Tibial artery (tissue), 4 donors: ENCODE measurements at regions not wholly inside any gene's neighbourhood (a gene's known extent, or its start where the extent isn't known, plus 50 kb on each side); places are given as distances from the start of the nearest gene placed in this dataset.
"Not testable (repeated sequence)": the region's sequence is repeated elsewhere in the genome, so short reads cannot be mapped to it uniquely, and the experiment has no call there.

ENCODE experiments used
- DNase-seq, 2 donors: peaks; one replicate each; pipeline ENCODE4 v3.0.0-alpha.2; 2019
- H3K27ac ChIP-seq, 2 donors: fragments of 200-600 bp; sonication (generic) in 1 of 2; 1 replicate in 1 of 2; 2 replicates in 1 of 2; pipeline ENCODE4 v1.5.1; 2018 to 2019; ENCODE audit warnings: mild to moderate bottlenecking in 1 of 2
- H3K27me3 ChIP-seq, 2 donors: fragments of 200-600 bp; sonication (generic) in 1 of 2; one replicate each; pipeline versions ENCODE4 v1.5.1 to v1.6.0; 2016 to 2019
- H3K36me3 ChIP-seq, 3 donors: fragments of 200-600 bp; sonication (generic) in 2 of 3; one replicate each; pipeline ENCODE4 v1.5.1; 2016 to 2019; ENCODE audit warnings: mild to moderate bottlenecking in 2 of 3
- H3K4me1 ChIP-seq, 4 donors: fragments of 200-600 bp; sonication (generic) in 2 of 4; 1 replicate in 3 of 4; 2 replicates in 1 of 4; pipeline ENCODE4 v1.5.1; 2016 to 2019
- H3K4me3 ChIP-seq, 2 donors: fragments of 200-600 bp; sonication (generic) in 1 of 2; 1 replicate in 1 of 2; 2 replicates in 1 of 2; pipeline ENCODE4 v1.5.1; 2018 to 2019; ENCODE audit warnings: mild to moderate bottlenecking in 2 of 2
- H3K9me3 ChIP-seq, 3 donors: fragments of 200-600 bp; sonication (generic) in 1 of 3; one replicate each; pipeline ENCODE4 v1.5.1; 2016 to 2019
- intact Hi-C: fragments of 100-400 bp; cut with DNase I; formaldehyde crosslinking; loops from one replicate; pipeline ENCODE4 v1.15.0; 2023; ENCODE audit warnings: low total_unique reads
- TF ChIP-seq, protein P1 (sequence below), 2 experiments: fragments of 200-600 bp in 1 of 2; fragments of 450-650 bp in 1 of 2; IDR thresholded peaks; one replicate each; pipeline ENCODE4 v1.5.1; 2017 to 2019; ENCODE audit warnings: antibody characterized with exemption in 2 of 2, mild to moderate bottlenecking in 1 of 2, moderate library complexity in 1 of 2

DNA sequence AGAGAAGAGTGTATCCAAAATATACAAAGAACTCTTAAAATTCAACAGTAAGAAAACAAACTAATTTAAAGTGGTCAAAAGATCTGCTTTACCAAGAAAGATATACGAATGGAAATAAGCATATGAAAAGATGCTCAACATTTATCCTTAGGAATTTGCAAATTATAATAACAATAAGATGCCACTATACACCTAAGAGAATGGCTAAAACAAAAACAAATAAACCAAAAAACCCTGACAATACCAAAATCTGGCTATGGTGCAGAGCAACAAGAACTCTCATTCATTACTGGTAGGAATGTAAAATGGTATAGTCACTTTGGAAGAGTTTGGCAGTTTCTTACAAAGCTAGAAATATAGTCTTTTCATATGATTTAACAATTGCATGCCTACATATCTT, 545.7 kb upstream of the AGA start:
- TF ChIP-seq, protein P1, sequence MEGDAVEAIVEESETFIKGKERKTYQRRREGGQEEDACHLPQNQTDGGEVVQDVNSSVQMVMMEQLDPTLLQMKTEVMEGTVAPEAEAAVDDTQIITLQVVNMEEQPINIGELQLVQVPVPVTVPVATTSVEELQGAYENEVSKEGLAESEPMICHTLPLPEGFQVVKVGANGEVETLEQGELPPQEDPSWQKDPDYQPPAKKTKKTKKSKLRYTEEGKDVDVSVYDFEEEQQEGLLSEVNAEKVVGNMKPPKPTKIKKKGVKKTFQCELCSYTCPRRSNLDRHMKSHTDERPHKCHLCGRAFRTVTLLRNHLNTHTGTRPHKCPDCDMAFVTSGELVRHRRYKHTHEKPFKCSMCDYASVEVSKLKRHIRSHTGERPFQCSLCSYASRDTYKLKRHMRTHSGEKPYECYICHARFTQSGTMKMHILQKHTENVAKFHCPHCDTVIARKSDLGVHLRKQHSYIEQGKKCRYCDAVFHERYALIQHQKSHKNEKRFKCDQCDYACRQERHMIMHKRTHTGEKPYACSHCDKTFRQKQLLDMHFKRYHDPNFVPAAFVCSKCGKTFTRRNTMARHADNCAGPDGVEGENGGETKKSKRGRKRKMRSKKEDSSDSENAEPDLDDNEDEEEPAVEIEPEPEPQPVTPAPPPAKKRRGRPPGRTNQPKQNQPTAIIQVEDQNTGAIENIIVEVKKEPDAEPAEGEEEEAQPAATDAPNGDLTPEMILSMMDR (IDR thresholded peaks at IDR 0.05) = no peak
- H3K9me3 ChIP-seq = no peaks in the 10 kb centered on the region
- intact Hi-C loops = no loop called here
- no peaks in the 10 kb centered on the region for H3K36me3 ChIP-seq
- H3K4me1 ChIP-seq = no peaks in the 10 kb centered on the region
- no peak overlapping the region for H3K27ac ChIP-seq
- no peak overlapping the region for H3K4me3 ChIP-seq
- H3K27me3 ChIP-seq = no peaks in the 10 kb centered on the region
- no peak for DNase-seq

DNA sequence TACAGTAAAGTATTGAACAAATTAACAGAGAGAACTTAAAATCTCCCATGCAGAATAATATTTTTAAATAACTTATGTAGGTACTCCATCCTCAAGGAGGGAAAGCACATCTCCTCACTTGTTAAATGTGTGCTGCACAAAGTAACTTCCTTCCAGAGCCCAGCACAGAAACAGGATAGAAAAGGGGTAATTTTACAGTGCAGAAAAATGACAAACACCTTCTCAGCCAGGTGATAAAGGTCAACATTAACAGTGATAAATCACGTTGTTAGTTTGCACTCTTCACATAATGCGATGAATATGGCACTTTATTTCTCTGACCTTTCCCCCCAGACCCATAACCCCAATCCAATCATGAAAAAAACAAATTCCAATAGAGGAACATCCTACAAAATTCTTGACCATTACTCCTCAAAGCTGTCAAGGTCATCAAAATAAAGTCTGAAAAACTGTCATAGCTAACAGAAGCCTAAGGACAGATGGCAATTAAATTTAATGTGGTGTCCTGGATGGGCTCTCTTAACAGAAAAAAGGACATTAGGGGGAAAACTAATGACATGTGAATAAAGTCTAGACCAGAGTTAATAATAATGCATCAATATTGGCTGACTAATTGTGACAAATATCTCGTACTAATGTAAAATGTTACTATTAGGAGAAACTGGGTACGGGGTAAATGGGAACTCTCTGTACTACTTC, 547.4 kb upstream of the AGA start:
- intact Hi-C loops = no loop called here
- no peaks in the 10 kb centered on the region for H3K36me3 ChIP-seq
- TF ChIP-seq, protein P1 (IDR thresholded peaks at IDR 0.05) = no peak
- DNase-seq = no peak
- H3K4me3 ChIP-seq = no peak overlapping the region
- no peak overlapping the region for H3K27ac ChIP-seq
- no peaks in the 10 kb centered on the region for H3K4me1 ChIP-seq
- H3K9me3 ChIP-seq = no peaks in the 10 kb centered on the region
- no peaks in the 10 kb centered on the region for H3K27me3 ChIP-seq

DNA sequence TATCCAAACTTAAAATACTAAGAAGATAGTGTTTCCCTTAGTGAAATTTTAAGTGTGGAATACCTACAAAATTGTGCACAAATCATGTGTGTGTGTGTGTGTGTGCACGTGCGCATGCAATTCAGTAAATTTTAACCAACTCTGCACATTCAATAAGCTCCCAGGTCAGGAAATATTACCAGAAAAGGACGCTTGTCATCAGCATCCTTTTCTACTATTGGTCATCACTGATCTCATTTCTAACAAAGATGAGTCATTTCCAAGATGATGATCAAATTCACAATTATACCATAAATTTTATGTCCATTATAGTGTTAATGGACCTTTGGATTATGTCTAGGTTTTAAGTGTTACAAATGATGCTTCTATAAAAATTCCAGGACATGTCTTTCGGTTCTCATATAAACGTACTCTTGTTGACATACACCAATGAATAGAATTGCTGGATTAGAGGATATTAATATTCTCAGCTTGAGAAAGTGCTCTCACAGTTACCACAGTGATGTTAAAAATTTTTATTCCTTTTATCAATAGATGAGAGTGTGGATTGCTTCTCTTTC, 560.9 kb upstream of the AGA start:
- H3K4me3 ChIP-seq = no peak overlapping the region
- intact Hi-C loops = no loop called here
- H3K9me3 ChIP-seq = no peaks in the 10 kb centered on the region
- DNase-seq = no peak
- no peaks in the 10 kb centered on the region for H3K4me1 ChIP-seq
- no peaks in the 10 kb centered on the region for H3K27me3 ChIP-seq
- TF ChIP-seq, protein P1 (IDR thresholded peaks at IDR 0.05) = no peak
- H3K36me3 ChIP-seq = no peaks in the 10 kb centered on the region
- no peak overlapping the region for H3K27ac ChIP-seq

DNA sequence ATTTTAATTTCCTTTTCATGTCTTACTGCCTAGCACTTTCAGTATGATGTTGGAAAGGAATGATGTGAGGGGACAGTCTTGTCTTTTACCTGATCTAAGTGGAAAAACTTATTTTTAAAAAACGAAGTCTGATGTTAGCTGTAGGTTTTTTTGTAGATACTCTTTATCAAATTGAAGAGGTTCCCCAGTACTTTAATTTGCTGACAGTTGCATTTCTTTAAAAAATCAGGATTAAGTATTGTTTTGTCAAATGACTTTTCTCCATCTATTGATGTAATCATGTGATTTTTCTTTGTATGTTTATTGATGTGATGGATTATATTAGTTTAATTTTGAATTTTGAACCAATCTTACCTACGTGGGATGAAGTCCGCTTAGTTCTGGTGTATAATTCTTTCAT, 568.4 kb upstream of the AGA start:
- Histone ChIP-seq H3K27me3 (no peaks in the 10 kb centered on the region), H3K4me3 (no peak overlapping the region), H3K36me3 (no peaks in the 10 kb centered on the region), H3K9me3 (no peaks in the 10 kb centered on the region), H3K4me1 (no peaks in the 10 kb centered on the region), H3K27ac (no peak overlapping the region)
- TF ChIP-seq, protein P1 (IDR thresholded peaks at IDR 0.05) = no peak
- intact Hi-C loops = no loop called here
- no peak for DNase-seq

DNA sequence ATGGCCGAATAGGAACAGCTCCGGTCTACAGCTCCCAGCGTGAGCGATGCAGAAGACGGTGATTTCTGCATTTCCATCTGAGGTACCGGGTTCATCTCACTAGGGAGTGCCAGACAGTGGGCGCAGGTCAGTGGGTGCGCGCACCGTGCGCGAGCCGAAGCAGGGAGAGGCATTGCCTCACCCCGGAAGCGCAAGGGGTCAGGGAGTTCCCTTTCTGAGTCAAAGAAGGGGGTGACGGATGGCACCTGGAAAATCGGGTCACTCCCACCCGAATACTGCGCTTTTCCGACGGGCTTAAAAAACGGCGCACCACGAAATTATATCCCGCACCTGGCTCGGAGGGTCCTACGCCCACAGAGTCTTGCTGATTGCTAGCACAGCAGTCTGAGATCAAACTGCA, 572.8 kb upstream of the AGA start:
- H3K9me3 ChIP-seq, H3K36me3 ChIP-seq, intact Hi-C loops, DNase-seq, H3K27me3 ChIP-seq, H3K4me1 ChIP-seq, H3K27ac ChIP-seq, H3K4me3 ChIP-seq: not testable (repeated sequence)

DNA sequence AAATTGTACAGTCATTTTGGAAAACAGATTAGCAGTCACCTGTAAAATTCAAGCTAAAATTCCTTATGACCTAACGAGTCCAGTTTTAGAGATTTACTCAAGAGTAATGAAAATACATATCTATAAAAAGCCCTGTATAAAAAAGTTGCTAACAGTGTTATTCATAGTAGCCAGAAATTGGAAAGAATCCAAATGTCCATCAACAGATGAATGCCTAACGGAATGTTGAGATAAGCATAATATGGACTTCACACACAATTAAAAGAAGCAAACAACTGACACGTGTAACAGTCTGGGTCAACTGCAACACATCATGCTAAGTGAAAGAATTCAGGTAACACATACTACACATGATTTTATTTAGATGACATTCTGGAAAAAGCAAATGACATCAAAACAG, 584.8 kb upstream of the AGA start:
- intact Hi-C loops = no loop called here
- no peak for DNase-seq

More for the DNA sequence above, 584.8 kb upstream of the AGA start:
- Histone ChIP-seq H3K27me3 (no peaks in the 10 kb centered on the region), H3K4me3 (no peak overlapping the region), H3K27ac (no peak overlapping the region), H3K9me3 (no peaks in the 10 kb centered on the region), H3K4me1 (no peaks in the 10 kb centered on the region), H3K36me3 (no peaks in the 10 kb centered on the region)
- TF ChIP-seq, protein P1 (IDR thresholded peaks at IDR 0.05) = no peak
